D341Med (cell line): ENCODE measurements at regions not wholly inside any gene's neighbourhood (a gene's known extent, or its start where the extent isn't known, plus 50 kb on each side); places are given as distances from the start of the nearest gene placed in this dataset.
A peak's percentile ranks its signal among the peaks of the same experiment; 100 is the strongest.

ENCODE experiments used
- DNase-seq: peaks from one replicate; pipeline ENCODE4 v3.0.0; 2012; ENCODE audit warnings: low spot score

- DNase-seq = no peak
Measured at GRCh38 chr5:74152625-74153254, 487.8 kb downstream of the ENC1 start.

- DNase-seq = no peak
Measured at GRCh38 chr5:74152136-74152535, 488.4 kb downstream of the ENC1 start.

- no peak for DNase-seq
Measured at GRCh38 chr5:74149395-74149794, 491.1 kb downstream of the ENC1 start.

- no peak for DNase-seq
Measured at GRCh38 chr5:74148321-74148720, 492.2 kb downstream of the ENC1 start.

- no peak for DNase-seq
Measured at GRCh38 chr5:74146796-74147195, 493.7 kb downstream of the ENC1 start.

GRCh38 chr5:74145951-74146350, 494.6 kb downstream of the ENC1 start:
- no peak for DNase-seq

- no peak for DNase-seq
Measured at GRCh38 chr5:74143721-74144330, 496.7 kb downstream of the ENC1 start.

- DNase-seq = no peak
Measured at GRCh38 chr5:74143151-74143550, 497.4 kb downstream of the ENC1 start.

GRCh38 chr5:74141053-74141452, 499.5 kb downstream of the ENC1 start:
- no peak for DNase-seq

GRCh38 chr5:74140409-74140808, 500.1 kb downstream of the ENC1 start:
- DNase-seq = no peak

GRCh38 chr5:74139589-74139988, 500.9 kb downstream of the ENC1 start:
- no peak for DNase-seq

- DNase-seq = no peak
Measured at GRCh38 chr5:74138721-74139120, 501.8 kb downstream of the ENC1 start.

- DNase-seq = no peak
Measured at GRCh38 chr5:74136276-74136825, 504.2 kb downstream of the ENC1 start.

GRCh38 chr5:74135033-74135432, 505.5 kb downstream of the ENC1 start:
- no peak for DNase-seq

GRCh38 chr5:74132485-74132884, 506.5 kb downstream of the ARHGEF28 start:
- no peak for DNase-seq

GRCh38 chr5:74131250-74131649, 505.3 kb downstream of the ARHGEF28 start:
- DNase-seq = no peak

- DNase-seq = no peak
Measured at GRCh38 chr5:74130155-74130897, 504.3 kb downstream of the ARHGEF28 start.

GRCh38 chr5:74127381-74128320, 501.7 kb downstream of the ARHGEF28 start:
- peak; percentile 48 for DNase-seq

- no peak for DNase-seq
Measured at GRCh38 chr5:74126294-74126693, 500.3 kb downstream of the ARHGEF28 start.

- DNase-seq = no peak
Measured at GRCh38 chr5:74124826-74125225, 498.8 kb downstream of the ARHGEF28 start.

- no peak for DNase-seq
Measured at GRCh38 chr5:74123929-74124328, 497.9 kb downstream of the ARHGEF28 start.
